ENCODE measurements at regions not wholly inside any gene's neighbourhood (a gene's known extent, or its start where the extent isn't known, plus 50 kb on each side); places are given as distances from the start of the nearest gene placed in this dataset.

DNA sequence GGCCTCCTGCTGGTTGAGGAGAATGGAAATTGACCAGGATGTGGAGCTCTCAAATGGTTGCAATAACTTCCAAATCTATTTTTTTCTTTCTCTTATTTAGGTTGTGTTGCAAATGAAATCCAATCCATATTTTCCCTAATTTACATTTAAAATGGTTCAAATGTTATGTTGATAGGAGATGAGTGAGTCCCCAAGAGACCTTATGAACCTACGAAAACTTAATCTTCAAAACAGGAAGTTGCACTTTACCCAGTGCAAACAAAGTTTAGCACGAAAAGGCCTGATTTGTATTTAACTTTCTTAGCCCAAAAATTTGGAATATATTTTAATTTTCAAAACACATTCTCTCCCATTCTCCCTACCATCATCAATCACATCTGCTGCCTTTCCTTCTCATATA, 59.3 kb upstream of the NDP start:
- H3K27me3 ChIP-seq (ENCODE audit: control insufficient read depth, insufficient read depth, low read length): no peaks in the 10 kb centered on the region
- no peaks in the 10 kb centered on the region for H4K20me1 ChIP-seq (ENCODE audit: control insufficient read depth, extremely low read depth, insufficient read depth, low read length)
- H3K4me1 ChIP-seq (ENCODE audit: control insufficient read depth, extremely low read depth, insufficient read depth, low read length): no peaks in the 10 kb centered on the region
- H3K27ac ChIP-seq (ENCODE audit: insufficient read depth, low read length): no peak overlapping the region
- TF ChIP-seq, protein P1, sequence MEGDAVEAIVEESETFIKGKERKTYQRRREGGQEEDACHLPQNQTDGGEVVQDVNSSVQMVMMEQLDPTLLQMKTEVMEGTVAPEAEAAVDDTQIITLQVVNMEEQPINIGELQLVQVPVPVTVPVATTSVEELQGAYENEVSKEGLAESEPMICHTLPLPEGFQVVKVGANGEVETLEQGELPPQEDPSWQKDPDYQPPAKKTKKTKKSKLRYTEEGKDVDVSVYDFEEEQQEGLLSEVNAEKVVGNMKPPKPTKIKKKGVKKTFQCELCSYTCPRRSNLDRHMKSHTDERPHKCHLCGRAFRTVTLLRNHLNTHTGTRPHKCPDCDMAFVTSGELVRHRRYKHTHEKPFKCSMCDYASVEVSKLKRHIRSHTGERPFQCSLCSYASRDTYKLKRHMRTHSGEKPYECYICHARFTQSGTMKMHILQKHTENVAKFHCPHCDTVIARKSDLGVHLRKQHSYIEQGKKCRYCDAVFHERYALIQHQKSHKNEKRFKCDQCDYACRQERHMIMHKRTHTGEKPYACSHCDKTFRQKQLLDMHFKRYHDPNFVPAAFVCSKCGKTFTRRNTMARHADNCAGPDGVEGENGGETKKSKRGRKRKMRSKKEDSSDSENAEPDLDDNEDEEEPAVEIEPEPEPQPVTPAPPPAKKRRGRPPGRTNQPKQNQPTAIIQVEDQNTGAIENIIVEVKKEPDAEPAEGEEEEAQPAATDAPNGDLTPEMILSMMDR (conservative IDR thresholded peaks at IDR 0.05 in 1 of 2, IDR thresholded peaks at IDR 0.05 in 1 of 2; ENCODE audit: low read depth in 1 of 2, low read length in 2 of 2): no peak
- TF ChIP-seq EZH2 (IDR thresholded peaks at IDR 0.05; ENCODE audit: low read length, missing control alignments): no peak
- no peak overlapping the region for H3K4me2 ChIP-seq (ENCODE audit: extremely low read depth, insufficient read depth, low read length)
- H3K4me3 ChIP-seq (replicated peaks in 1 of 4; ENCODE audit: control extremely low read depth in 1 of 4, insufficient read depth in 1 of 4, low read depth in 3 of 4, low read length in 4 of 4): no peak overlapping the region
- H3K9ac ChIP-seq (ENCODE audit: insufficient read depth, low read length): no peak overlapping the region
- DNase-seq (ENCODE audit: low read depth in 2 of 2): no peak
- H3K9me3 ChIP-seq (ENCODE audit: control insufficient read depth, insufficient read depth, low read depth, low read length): no peaks in the 10 kb centered on the region
- H2AFZ ChIP-seq (ENCODE audit: low read length): no peak overlapping the region
- H3K79me2 ChIP-seq (ENCODE audit: control insufficient read depth, insufficient read depth, low read length): no peaks in the 10 kb centered on the region
- no peaks in the 10 kb centered on the region for H3K36me3 ChIP-seq (ENCODE audit: control insufficient read depth, insufficient read depth, low read length)

DNA sequence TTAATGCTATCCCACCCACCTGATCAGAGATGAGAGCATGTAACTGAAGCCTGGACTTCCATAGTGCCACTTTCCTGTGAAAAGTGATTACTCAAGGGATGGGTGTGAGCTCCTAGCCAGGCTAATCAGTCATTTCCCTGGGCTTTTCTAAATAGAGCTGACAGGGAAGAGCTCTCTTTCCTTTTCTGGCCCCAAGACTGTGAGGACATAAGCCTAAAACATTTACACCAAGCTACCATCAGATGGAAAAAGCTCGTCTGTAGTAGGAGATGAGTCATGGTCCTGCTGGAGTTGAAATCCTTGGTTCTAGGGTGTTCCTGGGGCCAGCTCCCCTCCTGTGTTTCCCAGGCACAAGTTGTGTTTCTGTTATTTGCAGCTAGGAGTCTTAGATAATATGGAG, 52.4 kb upstream of the NDP start:
- no peak overlapping the region for H2AFZ ChIP-seq (ENCODE audit: low read length)
- H3K9ac ChIP-seq (ENCODE audit: insufficient read depth, low read length): no peak overlapping the region
- no peaks in the 10 kb centered on the region for H3K27me3 ChIP-seq (ENCODE audit: control insufficient read depth, insufficient read depth, low read length)
- no peak overlapping the region for H3K4me2 ChIP-seq (ENCODE audit: extremely low read depth, insufficient read depth, low read length)
- H4K20me1 ChIP-seq (ENCODE audit: control insufficient read depth, extremely low read depth, insufficient read depth, low read length): no peaks in the 10 kb centered on the region
- H3K4me3 ChIP-seq (replicated peaks in 1 of 4; ENCODE audit: control extremely low read depth in 1 of 4, insufficient read depth in 1 of 4, low read depth in 3 of 4, low read length in 4 of 4): no peak overlapping the region
- H3K9me3 ChIP-seq (ENCODE audit: control insufficient read depth, insufficient read depth, low read depth, low read length): no peaks in the 10 kb centered on the region
- H3K79me2 ChIP-seq (ENCODE audit: control insufficient read depth, insufficient read depth, low read length): no peaks in the 10 kb centered on the region
- no peaks in the 10 kb centered on the region for H3K36me3 ChIP-seq (ENCODE audit: control insufficient read depth, insufficient read depth, low read length)
- DNase-seq (ENCODE audit: low read depth in 2 of 2): peak; percentile 45 to 58
- no peak overlapping the region for H3K27ac ChIP-seq (ENCODE audit: insufficient read depth, low read length)
- H3K4me1 ChIP-seq (ENCODE audit: control insufficient read depth, extremely low read depth, insufficient read depth, low read length): no peaks in the 10 kb centered on the region
- TF ChIP-seq, protein P1 (conservative IDR thresholded peaks at IDR 0.05 in 1 of 2, IDR thresholded peaks at IDR 0.05 in 1 of 2; ENCODE audit: low read depth in 1 of 2, low read length in 2 of 2): no peak
- TF ChIP-seq EZH2 (IDR thresholded peaks at IDR 0.05; ENCODE audit: low read length, missing control alignments): no peak

Data from fibroblast of lung (primary cell).